HG02870 (cell line): ENCODE measurements at regions not wholly inside any gene's neighbourhood (a gene's known extent, or its start where the extent isn't known, plus 50 kb on each side); places are given as distances from the start of the nearest gene placed in this dataset.
"Not testable (repeated sequence)": the region's sequence is repeated elsewhere in the genome, so short reads cannot be mapped to it uniquely, and the experiment has no call there.

ENCODE experiments used
- ATAC-seq: cut with Tn5 transposase; IDR thresholded peaks from one replicate; pipeline ENCODE4 v1.9.1; 2021; ENCODE audit warnings: mild to moderate bottlenecking, moderate library complexity; ENCODE audit not compliant: unreplicated experiment

DNA sequence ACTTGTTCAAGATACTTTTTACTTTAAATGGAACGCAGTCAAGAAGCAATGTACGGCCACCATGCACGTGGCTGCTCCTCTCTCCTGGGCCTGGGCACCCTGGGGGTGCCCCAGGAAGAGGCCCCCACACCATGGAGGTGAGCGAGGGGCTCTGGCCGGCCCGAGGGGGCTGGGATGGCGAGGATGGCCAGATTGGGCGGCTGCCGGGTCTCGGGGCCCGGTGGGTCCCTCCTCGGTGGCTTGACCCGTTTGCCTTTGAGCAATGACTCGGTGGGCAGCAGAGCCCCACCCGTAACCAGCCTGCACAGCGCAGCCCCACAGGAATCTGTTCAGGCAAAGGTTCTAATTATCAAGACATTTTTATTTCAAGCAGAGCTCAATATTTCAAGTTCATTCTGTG is 167.4 kb downstream of the BRD1 start:
- no peak for ATAC-seq

DNA sequence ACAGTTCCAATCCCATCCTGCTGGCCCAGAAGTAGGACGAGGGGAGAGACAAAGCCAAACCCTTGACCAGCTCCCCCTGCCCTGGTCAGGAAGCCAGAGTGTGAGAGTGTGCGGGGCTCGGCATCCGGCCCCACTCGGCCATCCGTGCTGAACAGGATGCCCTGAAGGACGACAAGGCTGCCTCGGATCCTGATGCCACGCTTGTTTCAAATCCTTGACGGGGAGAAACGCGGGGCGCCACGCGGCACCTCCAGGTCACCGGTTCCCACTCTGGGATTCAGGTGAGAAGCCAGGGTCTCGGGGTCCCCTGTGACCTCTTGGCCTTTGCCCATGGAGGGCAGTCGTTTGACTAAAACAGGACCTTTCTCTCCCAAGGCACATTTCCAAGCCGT is 167.8 kb downstream of the BRD1 start:
- ATAC-seq, result no peak

DNA sequence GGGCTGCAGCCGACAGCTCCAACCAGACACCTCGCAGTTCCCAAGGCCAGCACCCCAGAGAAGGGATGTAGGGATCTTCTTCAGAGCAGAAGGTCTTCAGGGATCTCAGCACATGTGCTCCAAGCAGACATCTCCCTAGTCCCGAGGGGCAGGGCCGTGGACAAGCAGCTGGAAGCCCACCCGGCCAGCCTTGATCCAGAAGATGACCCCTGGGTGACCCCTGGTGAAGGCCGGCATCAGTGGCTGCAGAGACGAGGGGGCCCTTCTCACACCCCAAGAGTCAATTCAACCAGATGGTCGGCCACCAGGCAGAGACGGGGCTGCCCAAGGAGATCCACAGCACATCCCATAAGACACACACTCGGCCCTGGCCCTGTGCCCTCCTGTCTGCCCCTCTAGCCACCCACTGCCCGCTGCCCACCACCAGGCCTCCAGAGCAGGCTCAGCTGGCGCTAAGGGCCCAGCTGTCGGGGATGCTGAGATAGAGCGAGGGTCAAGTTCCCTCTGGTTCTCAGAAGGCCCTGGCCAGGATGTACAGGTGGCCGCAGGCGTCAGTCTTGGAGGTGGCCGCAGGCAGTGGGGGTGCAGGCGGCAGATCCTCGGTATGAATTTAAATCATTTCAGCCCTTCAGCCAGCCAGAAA is 168.3 kb downstream of the BRD1 start:
- no peak for ATAC-seq

DNA sequence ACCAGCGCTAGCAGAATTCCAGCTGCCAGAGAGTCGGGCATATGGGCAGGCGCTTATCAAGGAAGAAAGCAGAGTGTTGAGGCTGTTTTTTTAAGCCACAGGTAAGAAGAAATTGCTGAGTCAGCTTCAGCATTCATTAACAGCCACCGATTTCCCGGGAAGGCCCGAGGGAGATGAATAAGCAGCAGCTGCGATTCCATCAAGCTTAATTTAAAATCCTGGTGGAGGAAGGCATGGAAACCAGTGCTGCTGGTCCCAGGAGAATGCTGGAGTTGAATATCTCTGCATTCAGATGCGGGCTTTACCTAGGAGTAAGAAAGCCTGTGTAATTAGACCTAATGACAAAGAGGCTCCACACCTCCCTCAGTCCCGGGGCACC is 168.8 kb downstream of the BRD1 start:
- no peak for ATAC-seq

- ATAC-seq, result no peak
These were observed 169.6 kb downstream of the BRD1 start for GRCh38 chr22:49657974-49658590.

- ATAC-seq, result peak; percentile 71
These were observed 170.2 kb downstream of the BRD1 start for GRCh38 chr22:49657275-49657973.

DNA sequence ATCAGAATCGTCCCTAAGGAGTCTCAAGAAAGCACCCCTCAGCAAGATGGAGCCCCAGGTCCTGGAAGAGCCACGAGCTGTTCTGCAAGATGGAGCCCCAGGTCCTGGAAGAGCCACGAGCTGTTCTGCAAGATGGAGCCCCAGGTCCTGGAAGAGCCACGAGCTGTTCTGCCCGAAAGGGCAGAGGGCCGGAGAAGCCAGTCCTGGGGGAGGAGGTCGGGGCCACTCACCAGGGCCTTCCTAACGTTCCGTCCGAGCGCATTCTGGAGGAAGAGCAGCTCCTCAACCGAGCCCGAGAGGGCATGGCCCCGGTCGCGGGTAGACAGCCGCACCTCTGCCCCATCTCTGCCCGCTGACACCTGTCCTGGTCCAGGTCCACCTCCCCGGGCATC is 170.8 kb downstream of the BRD1 start:
- not testable (repeated sequence) for ATAC-seq

DNA sequence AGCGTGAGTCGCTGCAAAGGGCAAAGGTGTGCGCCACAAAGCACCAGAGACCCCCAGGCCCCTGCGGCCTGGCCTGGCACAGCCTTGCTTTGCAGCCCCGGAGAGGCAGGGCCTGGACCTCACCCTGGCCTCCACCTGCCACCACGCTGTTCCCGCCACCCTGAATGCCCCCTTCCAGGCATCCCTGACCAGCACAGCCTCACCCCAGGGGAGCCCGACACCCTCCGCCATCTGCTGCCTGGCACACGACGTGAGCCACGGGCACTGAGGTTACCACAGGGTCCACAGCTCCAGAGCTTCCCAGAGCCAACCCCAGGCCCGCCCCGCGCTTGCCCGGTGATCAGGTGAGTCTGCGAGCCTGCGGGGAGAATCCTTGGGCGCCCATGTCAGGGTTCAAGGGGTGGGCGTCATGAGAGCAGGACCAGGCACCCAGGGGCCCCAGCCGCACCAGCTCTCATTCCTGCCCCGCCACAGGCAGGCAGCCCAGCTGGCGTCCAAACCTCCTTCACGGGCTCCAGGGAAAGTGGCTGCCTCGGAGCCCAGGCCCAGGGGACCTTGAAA is 171.3 kb downstream of the BRD1 start:
- ATAC-seq, result no peak

- ATAC-seq, result no peak
These were observed 172.4 kb downstream of the BRD1 start for GRCh38 chr22:49655168-49655812.

DNA sequence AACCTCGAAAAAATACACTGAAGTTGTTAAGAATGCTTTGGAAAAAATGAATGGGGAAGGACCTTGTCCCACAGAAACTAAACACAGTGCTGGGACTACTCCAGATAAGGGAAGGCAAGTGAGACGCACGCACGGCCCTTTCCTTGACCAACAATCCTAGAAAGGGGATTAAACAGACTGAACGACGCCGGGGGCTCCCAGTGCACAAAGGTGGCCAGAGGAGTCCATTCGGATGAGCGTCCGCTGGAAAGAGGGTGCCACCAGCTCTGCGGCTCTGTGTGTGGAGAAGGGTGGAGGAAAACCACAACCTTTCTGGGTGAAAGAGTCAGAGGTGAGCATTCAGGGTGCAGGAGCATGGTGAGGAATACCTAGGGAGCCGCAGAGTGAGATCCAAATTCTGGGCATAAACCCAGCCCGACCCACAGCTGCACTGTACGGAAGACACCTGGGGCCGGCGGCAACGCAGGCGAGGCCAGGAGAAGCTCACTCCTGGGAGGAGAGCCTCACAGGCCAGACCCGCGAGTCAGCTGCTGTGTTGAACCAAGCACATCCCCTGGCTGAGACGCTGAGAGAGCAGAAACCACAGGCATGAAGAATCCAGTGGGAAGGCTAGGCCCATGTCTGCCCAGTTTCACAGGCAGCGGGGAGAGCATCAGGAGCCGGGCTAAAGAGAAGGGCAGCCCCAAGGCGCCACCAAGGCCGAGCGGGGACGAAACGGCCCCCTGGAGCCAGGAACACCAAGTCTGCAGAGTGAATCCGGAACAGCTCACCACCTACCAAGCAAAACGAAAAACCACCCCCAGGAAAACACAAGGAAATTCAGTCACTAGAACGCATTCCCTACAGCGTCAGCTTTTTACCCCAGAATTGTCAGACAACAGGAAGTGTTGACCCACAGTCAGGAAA is 177.1 kb downstream of the BRD1 start:
- ATAC-seq, result no peak

DNA sequence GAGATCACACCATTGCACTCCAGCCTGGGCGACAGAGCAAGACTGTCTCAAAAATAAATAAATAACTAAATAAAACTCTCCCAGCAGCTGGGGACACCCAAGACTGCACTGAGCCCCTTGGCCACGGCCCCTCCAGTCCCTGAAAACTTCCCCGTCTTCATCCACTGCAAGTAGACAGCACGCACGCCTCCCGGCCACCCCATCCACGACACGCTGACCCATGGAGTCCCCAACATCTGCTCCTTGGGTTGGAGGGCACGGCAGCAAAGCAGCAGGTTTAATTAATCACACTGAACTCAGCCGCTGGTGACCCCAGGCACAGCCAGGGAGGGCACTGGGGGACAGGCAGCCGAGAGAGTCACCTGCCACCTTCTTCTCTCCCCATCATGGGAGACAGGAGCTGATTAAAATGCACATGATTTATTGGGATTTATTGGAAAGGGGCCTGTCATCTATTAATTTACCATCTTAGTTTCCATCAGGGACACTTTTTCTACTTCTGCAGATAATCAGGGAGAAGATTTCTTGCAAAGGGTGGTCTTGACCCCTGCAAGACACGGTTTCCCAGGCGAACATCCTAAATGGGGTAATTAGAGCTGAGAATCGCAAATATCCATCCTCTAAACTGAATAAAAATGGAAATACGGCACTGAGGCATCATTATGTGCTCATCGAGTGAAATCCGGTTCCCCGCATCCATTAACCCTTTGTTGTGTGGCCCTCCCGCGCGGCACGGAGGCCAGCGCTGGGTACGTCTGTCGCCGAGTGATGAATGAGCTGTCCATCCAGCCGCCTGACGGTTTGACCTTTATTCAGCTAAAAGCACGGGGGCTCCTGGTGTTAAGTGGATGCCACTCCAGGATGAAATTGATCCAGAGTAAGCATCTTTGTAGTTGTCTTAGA is 178.3 kb downstream of the BRD1 start:
- ATAC-seq, result no peak

GRCh38 chr22:49648053-49648452 is 179.6 kb downstream of the BRD1 start:
- no peak for ATAC-seq

DNA sequence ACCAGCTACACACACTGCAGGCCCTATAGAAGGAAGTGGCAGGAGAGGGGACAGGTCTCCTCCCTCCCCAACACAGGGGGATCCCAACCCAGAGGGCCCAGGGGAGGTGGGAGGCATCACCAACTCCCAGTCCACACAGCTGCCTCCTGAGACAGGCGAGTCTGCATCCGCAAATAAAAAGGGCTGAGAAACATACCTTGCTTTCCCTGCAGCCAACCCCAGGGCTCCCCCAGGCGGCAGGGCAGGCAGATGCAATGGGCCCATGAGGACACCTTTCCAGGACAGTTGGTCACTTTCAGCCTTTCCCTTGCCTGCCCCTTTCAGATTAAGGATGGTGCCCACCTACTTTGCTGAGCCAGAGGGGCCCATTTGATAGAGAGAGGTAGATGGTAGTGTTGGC is 180.0 kb downstream of the BRD1 start:
- no peak for ATAC-seq

- ATAC-seq, result no peak
These were observed 180.8 kb downstream of the BRD1 start for GRCh38 chr22:49646876-49647275.

GRCh38 chr22:49645791-49646550 is 181.7 kb downstream of the BRD1 start:
- no peak for ATAC-seq

- no peak for ATAC-seq
These were observed 182.4 kb downstream of the BRD1 start for GRCh38 chr22:49645257-49645656.

DNA sequence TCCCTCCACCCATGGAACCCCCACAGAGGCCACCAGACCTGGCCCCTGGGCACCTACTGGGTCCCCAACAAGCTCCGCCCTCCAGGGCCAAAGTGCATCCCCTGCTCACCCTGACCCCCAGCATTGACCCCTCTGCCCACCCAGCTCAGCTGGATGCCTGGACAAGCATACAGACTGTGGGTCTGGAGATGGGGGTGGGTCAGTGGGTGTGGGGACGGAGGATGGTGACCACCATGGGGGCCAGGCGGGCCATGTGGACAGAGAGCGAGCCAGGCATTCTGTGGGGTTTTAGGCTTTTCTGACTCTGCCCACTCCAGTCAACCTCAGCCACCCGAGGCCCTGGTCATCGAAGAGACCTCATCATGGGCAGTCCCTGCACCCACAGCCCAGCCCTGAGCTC is 183.7 kb downstream of the BRD1 start:
- no peak for ATAC-seq

DNA sequence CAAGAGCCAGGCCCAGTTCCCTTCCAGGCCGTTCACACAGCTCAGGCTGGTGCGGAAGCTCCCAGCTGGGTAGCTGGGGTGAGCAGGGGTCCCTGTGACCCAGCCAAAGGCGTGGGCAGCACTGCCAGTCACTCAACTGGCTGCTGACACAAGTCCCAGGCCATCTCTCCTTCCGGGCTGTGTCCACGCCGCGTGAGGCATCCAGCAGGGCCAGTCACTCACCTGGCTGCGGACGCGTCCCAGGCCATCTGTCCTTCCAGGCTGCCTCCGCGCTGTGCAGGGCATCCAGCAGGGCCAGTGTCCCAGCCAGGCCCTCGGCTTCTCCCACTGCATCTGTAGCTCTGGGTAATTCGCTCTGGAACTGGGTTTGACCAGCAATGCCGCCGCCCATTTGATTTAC is 184.2 kb downstream of the BRD1 start:
- ATAC-seq, result no peak

DNA sequence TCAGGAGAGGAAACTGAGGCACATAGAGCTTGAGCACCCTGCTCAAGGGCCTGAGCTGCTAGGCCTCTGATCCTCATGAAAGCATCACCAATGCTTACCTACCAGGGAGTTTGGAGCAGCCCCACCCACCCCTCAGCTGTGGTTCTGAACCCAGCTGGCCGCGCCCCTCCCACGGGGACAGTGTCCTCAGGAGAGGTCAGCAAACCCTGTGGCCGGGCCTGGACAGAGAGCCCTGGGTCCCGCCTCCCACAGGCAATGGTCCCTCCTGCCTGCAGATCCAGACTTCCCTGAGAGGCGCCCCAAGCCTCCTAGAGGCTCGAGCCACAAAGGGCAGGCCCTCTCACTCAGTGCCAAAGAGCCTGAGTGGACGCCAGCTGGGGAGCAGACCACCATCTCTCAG is 184.9 kb downstream of the BRD1 start:
- ATAC-seq, result no peak
